Fibroblast of gingiva (primary cell): ENCODE measurements at regions not wholly inside any gene's neighbourhood (a gene's known extent, or its start where the extent isn't known, plus 50 kb on each side); places are given as distances from the start of the nearest gene placed in this dataset.

Source experiments
- DNase-seq: peaks from one replicate; pipeline ENCODE4 v3.0.0-alpha.2; 2011; ENCODE audit warnings: low read depth

- DNase-seq, result no peak
These were observed 66.1 kb downstream of the LEPR start for GRCh38 chr1:65486613-65487012.

- DNase-seq, result peak; percentile 53
These were observed 69.0 kb downstream of the LEPR start for GRCh38 chr1:65489481-65489880.

GRCh38 chr1:65490231-65491009 lies 70.0 kb downstream of the LEPR start:
- DNase-seq, result peak; percentile 51

GRCh38 chr1:65491472-65491871 lies 71.0 kb downstream of the LEPR start:
- DNase-seq, result no peak

GRCh38 chr1:65493802-65494201 lies 73.3 kb downstream of the LEPR start:
- peak; percentile 91 for DNase-seq

- no peak for DNase-seq
These were observed 74.2 kb downstream of the LEPR start for GRCh38 chr1:65494671-65495070.

- DNase-seq, result peak; percentile 84
These were observed 74.7 kb downstream of the LEPR start for GRCh38 chr1:65495137-65495536.

- DNase-seq, result no peak
These were observed 76.9 kb downstream of the LEPR start for GRCh38 chr1:65497256-65497830.

GRCh38 chr1:65503427-65503826 lies 83.0 kb downstream of the LEPR start:
- no peak for DNase-seq

GRCh38 chr1:65504263-65504662 lies 83.8 kb downstream of the LEPR start:
- DNase-seq, result no peak

GRCh38 chr1:65505547-65506300 lies 85.3 kb downstream of the LEPR start:
- DNase-seq, result peak; percentile 84

GRCh38 chr1:65508051-65508450 lies 87.6 kb downstream of the LEPR start:
- DNase-seq, result no peak

GRCh38 chr1:65509912-65510680 lies 89.6 kb downstream of the LEPR start:
- peak; percentile 49 for DNase-seq

- no peak for DNase-seq
These were observed 90.5 kb downstream of the LEPR start for GRCh38 chr1:65510961-65511360.

GRCh38 chr1:65512383-65512782 lies 91.9 kb downstream of the LEPR start:
- no peak for DNase-seq

GRCh38 chr1:65512967-65513780 lies 92.7 kb downstream of the LEPR start:
- peak; percentile 66 for DNase-seq

GRCh38 chr1:65514041-65514440 lies 93.6 kb downstream of the LEPR start:
- peak; percentile 99 for DNase-seq

GRCh38 chr1:65524931-65525265 lies 104.4 kb downstream of the LEPR start:
- DNase-seq, result no peak

- DNase-seq, result no peak
These were observed 105.0 kb downstream of the LEPR start for GRCh38 chr1:65525266-65526048.

- no peak for DNase-seq
These were observed 105.6 kb downstream of the LEPR start for GRCh38 chr1:65526049-65526556.

- DNase-seq, result peak; percentile 75
These were observed 106.7 kb downstream of the LEPR start for GRCh38 chr1:65527190-65527589.
